Lower lobe of right lung (tissue), 2 donors: ENCODE measurements at regions not wholly inside any gene's neighbourhood (a gene's known extent, or its start where the extent isn't known, plus 50 kb on each side); places are given as distances from the start of the nearest gene placed in this dataset.

ENCODE experiments used
- ATAC-seq, 2 donors: fragments of 200-7000 bp; cut with Tn5 transposase; one replicate each; pipeline ENCODE4 v1.9.1; 2020 to 2022; ENCODE audit warnings: mild to moderate bottlenecking in 2 of 2, moderate library complexity in 2 of 2
- DNase-seq: peaks from one replicate; pipeline ENCODE4 v3.0.0-alpha.2; 2020
- H3K27ac ChIP-seq: fragments of 200-600 bp; one replicate; pipeline ENCODE4 v1.8.0; 2022
- H3K27me3 ChIP-seq: fragments of 200-600 bp; one replicate; pipeline ENCODE4 v1.8.0; 2022; ENCODE audit warnings: low read depth
- H3K36me3 ChIP-seq: fragments of 200-600 bp; one replicate; pipeline ENCODE4 v1.8.0; 2022; ENCODE audit warnings: mild to moderate bottlenecking
- H3K4me1 ChIP-seq: fragments of 200-600 bp; one replicate; pipeline ENCODE4 v1.8.0; 2022
- H3K4me3 ChIP-seq: fragments of 200-600 bp; one replicate; pipeline ENCODE4 v1.8.0; 2022; ENCODE audit warnings: mild to moderate bottlenecking
- H3K9me3 ChIP-seq: fragments of 200-600 bp; one replicate; pipeline ENCODE4 v1.8.0; 2022
- CTCF ChIP-seq: fragments of 200-600 bp; IDR thresholded peaks from one replicate; pipeline ENCODE4 v1.8.0; 2022; ENCODE audit warnings: antibody characterized with exemption, mild to moderate bottlenecking
- intact Hi-C: fragments of 100-400 bp; cut with DNase I; formaldehyde crosslinking; loops from one replicate; pipeline ENCODE4 v1.11.0; 2022
- donor health status: DM: no; HTN: yes; CAD: no; lungs with severe emphysema.

GRCh38 chr6:156125844-156126243, 651.3 kb upstream of the ARID1B start:
- Histone ChIP-seq H3K9me3 (no peaks in the 10 kb centered on the region), H3K27me3 (no peaks in the 10 kb centered on the region), H3K4me1 (no peaks in the 10 kb centered on the region), H3K4me3 (no peak overlapping the region), H3K36me3 (no peaks in the 10 kb centered on the region), H3K27ac (no peak overlapping the region)
- TF ChIP-seq CTCF: no peak
- intact Hi-C loops: no loop called here
- DNase-seq: no peak
- ATAC-seq: no peak

- H3K27ac ChIP-seq: no peak overlapping the region
- no peaks in the 10 kb centered on the region for H3K27me3 ChIP-seq
- no peaks in the 10 kb centered on the region for H3K4me1 ChIP-seq
- H3K4me3 ChIP-seq: no peak overlapping the region
- no peaks in the 10 kb centered on the region for H3K9me3 ChIP-seq
- intact Hi-C loops: no loop called here
- no peak for ATAC-seq
- no peak for TF ChIP-seq CTCF
- DNase-seq: no peak
- no peaks in the 10 kb centered on the region for H3K36me3 ChIP-seq
Measured at GRCh38 chr6:156123731-156124130, 653.4 kb upstream of the ARID1B start.

- H3K4me1 ChIP-seq: no peaks in the 10 kb centered on the region
- no peak overlapping the region for H3K4me3 ChIP-seq
- H3K27ac ChIP-seq: no peak overlapping the region
- no peak for TF ChIP-seq CTCF
- no peaks in the 10 kb centered on the region for H3K9me3 ChIP-seq
- DNase-seq (no peak), ATAC-seq (no peak)
- H3K36me3 ChIP-seq: no peaks in the 10 kb centered on the region
- intact Hi-C loops: no loop called here
- no peaks in the 10 kb centered on the region for H3K27me3 ChIP-seq
Measured at GRCh38 chr6:156121973-156122372, 655.2 kb upstream of the ARID1B start.

GRCh38 chr6:156114541-156114940, 658.9 kb upstream of the NOX3 start:
- intact Hi-C loops: no loop called here
- no peak overlapping the region for H3K4me3 ChIP-seq
- H3K4me1 ChIP-seq: no peaks in the 10 kb centered on the region
- ATAC-seq: no peak
- DNase-seq: no peak
- H3K27ac ChIP-seq: no peak overlapping the region
- no peaks in the 10 kb centered on the region for H3K27me3 ChIP-seq
- H3K9me3 ChIP-seq: no peaks in the 10 kb centered on the region
- TF ChIP-seq CTCF: no peak
- no peaks in the 10 kb centered on the region for H3K36me3 ChIP-seq

GRCh38 chr6:156113631-156114030, 658.0 kb upstream of the NOX3 start:
- Histone ChIP-seq H3K27ac (no peak overlapping the region), H3K27me3 (no peaks in the 10 kb centered on the region), H3K36me3 (no peaks in the 10 kb centered on the region), H3K4me3 (no peak overlapping the region), H3K9me3 (no peaks in the 10 kb centered on the region), H3K4me1 (no peaks in the 10 kb centered on the region)
- intact Hi-C loops: no loop called here
- no peak for DNase-seq
- no peak for ATAC-seq
- TF ChIP-seq CTCF: no peak

- DNase-seq: no peak
- intact Hi-C loops: no loop called here
- no peaks in the 10 kb centered on the region for H3K9me3 ChIP-seq
- no peaks in the 10 kb centered on the region for H3K27me3 ChIP-seq
- no peaks in the 10 kb centered on the region for H3K4me1 ChIP-seq
- no peak overlapping the region for H3K4me3 ChIP-seq
- ATAC-seq: no peak
- H3K27ac ChIP-seq: no peak overlapping the region
- no peaks in the 10 kb centered on the region for H3K36me3 ChIP-seq
- TF ChIP-seq CTCF: no peak
Measured at GRCh38 chr6:156111913-156112312, 656.3 kb upstream of the NOX3 start.
